ENCODE measurements at regions not wholly inside any gene's neighbourhood (a gene's known extent, or its start where the extent isn't known, plus 50 kb on each side); places are given as distances from the start of the nearest gene placed in this dataset.

GRCh38 chr6:114888241-114888640, 545.4 kb upstream of the HS3ST5 start:
- Histone ChIP-seq H3K36me3 (ENCODE audit: insufficient read depth) (no peaks in the 10 kb centered on the region), H4K20me1 (replicated peaks; ENCODE audit: insufficient read depth) (no peaks in the 10 kb centered on the region), H3K27me3 (ENCODE audit: insufficient read depth) (no peaks in the 10 kb centered on the region), H3K4me1 (ENCODE audit: insufficient read depth) (no peaks in the 10 kb centered on the region), H3K9me2 (ENCODE audit: insufficient read depth) (no peaks in the 10 kb centered on the region), H3K4me3 (no peak overlapping the region), H3K4me2 (no peak overlapping the region), H3K79me2 (replicated peaks; ENCODE audit: insufficient read depth) (no peaks in the 10 kb centered on the region), H2AFZ (no peak overlapping the region), H3K27ac (ENCODE audit: low read depth) (no peak overlapping the region), H3F3A (replicated peaks; ENCODE audit: low read depth) (no peaks in the 10 kb centered on the region)
- Mint-ChIP-seq H3K4me3 (no peak overlapping the region), H3K27ac (no peak overlapping the region), H3K36me3 (ENCODE audit: low read depth) (peaks cover 2% of the 10 kb centered on the region; the same call in 1 of the 3 replicates), H3K27me3 (ENCODE audit: insufficient read depth, low read depth, poor library complexity) (no peaks in the 10 kb centered on the region), H3K4me1 (no peaks in the 10 kb centered on the region), H3K9me3 (peaks cover 6% of the 10 kb centered on the region; the same call in 2 of the 3 replicates)
- no peak for DNase-seq (ENCODE audit: low spot score)
- ATAC-seq, result no peak
- no peak for TF ChIP-seq EZH2 (IDR thresholded peaks at IDR 0.05; ENCODE audit: low read depth, unreplicated experiment)
- no peak for TF ChIP-seq NANOG (IDR thresholded peaks at IDR 0.05; ENCODE audit: borderline replicate concordance)
- no peak for TF ChIP-seq EZH2phosphoT487 (IDR thresholded peaks at IDR 0.05; ENCODE audit: unreplicated experiment)
- TF ChIP-seq, protein P1, sequence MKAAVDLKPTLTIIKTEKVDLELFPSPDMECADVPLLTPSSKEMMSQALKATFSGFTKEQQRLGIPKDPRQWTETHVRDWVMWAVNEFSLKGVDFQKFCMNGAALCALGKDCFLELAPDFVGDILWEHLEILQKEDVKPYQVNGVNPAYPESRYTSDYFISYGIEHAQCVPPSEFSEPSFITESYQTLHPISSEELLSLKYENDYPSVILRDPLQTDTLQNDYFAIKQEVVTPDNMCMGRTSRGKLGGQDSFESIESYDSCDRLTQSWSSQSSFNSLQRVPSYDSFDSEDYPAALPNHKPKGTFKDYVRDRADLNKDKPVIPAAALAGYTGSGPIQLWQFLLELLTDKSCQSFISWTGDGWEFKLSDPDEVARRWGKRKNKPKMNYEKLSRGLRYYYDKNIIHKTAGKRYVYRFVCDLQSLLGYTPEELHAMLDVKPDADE (IDR thresholded peaks at IDR 0.05), result no peak
- TF ChIP-seq, protein P2, sequence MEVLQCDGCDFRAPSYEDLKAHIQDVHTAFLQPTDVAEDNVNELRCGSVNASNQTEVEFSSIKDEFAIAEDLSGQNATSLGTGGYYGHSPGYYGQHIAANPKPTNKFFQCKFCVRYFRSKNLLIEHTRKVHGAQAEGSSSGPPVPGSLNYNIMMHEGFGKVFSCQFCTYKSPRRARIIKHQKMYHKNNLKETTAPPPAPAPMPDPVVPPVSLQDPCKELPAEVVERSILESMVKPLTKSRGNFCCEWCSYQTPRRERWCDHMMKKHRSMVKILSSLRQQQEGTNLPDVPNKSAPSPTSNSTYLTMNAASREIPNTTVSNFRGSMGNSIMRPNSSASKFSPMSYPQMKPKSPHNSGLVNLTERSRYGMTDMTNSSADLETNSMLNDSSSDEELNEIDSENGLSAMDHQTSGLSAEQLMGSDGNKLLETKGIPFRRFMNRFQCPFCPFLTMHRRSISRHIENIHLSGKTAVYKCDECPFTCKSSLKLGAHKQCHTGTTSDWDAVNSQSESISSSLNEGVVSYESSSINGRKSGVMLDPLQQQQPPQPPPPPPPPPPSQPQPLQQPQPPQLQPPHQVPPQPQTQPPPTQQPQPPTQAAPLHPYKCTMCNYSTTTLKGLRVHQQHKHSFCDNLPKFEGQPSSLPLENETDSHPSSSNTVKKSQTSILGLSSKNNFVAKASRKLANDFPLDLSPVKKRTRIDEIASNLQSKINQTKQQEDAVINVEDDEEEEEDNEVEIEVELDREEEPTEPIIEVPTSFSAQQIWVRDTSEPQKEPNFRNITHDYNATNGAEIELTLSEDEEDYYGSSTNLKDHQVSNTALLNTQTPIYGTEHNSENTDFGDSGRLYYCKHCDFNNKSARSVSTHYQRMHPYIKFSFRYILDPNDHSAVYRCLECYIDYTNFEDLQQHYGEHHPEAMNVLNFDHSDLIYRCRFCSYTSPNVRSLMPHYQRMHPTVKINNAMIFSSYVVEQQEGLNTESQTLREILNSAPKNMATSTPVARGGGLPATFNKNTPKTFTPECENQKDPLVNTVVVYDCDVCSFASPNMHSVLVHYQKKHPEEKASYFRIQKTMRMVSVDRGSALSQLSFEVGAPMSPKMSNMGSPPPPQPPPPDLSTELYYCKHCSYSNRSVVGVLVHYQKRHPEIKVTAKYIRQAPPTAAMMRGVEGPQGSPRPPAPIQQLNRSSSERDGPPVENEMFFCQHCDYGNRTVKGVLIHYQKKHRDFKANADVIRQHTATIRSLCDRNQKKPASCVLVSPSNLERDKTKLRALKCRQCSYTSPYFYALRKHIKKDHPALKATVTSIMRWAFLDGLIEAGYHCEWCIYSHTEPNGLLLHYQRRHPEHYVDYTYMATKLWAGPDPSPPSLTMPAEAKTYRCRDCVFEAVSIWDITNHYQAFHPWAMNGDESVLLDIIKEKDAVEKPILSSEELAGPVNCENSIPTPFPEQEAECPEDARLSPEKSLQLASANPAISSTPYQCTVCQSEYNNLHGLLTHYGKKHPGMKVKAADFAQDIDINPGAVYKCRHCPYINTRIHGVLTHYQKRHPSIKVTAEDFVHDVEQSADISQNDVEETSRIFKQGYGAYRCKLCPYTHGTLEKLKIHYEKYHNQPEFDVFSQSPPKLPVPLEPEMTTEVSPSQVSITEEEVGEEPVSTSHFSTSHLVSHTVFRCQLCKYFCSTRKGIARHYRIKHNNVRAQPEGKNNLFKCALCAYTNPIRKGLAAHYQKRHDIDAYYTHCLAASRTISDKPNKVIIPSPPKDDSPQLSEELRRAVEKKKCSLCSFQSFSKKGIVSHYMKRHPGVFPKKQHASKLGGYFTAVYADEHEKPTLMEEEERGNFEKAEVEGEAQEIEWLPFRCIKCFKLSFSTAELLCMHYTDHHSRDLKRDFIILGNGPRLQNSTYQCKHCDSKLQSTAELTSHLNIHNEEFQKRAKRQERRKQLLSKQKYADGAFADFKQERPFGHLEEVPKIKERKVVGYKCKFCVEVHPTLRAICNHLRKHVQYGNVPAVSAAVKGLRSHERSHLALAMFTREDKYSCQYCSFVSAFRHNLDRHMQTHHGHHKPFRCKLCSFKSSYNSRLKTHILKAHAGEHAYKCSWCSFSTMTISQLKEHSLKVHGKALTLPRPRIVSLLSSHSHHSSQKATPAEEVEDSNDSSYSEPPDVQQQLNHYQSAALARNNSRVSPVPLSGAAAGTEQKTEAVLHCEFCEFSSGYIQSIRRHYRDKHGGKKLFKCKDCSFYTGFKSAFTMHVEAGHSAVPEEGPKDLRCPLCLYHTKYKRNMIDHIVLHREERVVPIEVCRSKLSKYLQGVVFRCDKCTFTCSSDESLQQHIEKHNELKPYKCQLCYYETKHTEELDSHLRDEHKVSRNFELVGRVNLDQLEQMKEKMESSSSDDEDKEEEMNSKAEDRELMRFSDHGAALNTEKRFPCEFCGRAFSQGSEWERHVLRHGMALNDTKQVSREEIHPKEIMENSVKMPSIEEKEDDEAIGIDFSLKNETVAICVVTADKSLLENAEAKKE (CRISPR knock-in tag; IDR thresholded peaks at IDR 0.05), result no peak
- TF ChIP-seq POLR2AphosphoS5 (IDR thresholded peaks at IDR 0.05; ENCODE audit: low read depth), result no peak
- TF ChIP-seq, protein P3, sequence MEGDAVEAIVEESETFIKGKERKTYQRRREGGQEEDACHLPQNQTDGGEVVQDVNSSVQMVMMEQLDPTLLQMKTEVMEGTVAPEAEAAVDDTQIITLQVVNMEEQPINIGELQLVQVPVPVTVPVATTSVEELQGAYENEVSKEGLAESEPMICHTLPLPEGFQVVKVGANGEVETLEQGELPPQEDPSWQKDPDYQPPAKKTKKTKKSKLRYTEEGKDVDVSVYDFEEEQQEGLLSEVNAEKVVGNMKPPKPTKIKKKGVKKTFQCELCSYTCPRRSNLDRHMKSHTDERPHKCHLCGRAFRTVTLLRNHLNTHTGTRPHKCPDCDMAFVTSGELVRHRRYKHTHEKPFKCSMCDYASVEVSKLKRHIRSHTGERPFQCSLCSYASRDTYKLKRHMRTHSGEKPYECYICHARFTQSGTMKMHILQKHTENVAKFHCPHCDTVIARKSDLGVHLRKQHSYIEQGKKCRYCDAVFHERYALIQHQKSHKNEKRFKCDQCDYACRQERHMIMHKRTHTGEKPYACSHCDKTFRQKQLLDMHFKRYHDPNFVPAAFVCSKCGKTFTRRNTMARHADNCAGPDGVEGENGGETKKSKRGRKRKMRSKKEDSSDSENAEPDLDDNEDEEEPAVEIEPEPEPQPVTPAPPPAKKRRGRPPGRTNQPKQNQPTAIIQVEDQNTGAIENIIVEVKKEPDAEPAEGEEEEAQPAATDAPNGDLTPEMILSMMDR (conservative IDR thresholded peaks at IDR 0.05; ENCODE audit: low read depth in 2 of 2), result no peak
- no peak for TF ChIP-seq JUNB (IDR thresholded peaks at IDR 0.05; ENCODE audit: unreplicated experiment)
- no peak for TF ChIP-seq ZNF331 (CRISPR knock-in tag; IDR thresholded peaks at IDR 0.05; ENCODE audit: low read depth)
- no peak for TF ChIP-seq REST (IDR thresholded peaks at IDR 0.05; ENCODE audit: unreplicated experiment)
- no peak for TF ChIP-seq STAT1 (IDR thresholded peaks at IDR 0.05; ENCODE audit: unreplicated experiment)

Data from GM23338 (cell line).